ENCODE measurements at regions not wholly inside any gene's neighbourhood (a gene's known extent, or its start where the extent isn't known, plus 50 kb on each side); places are given as distances from the start of the nearest gene placed in this dataset.

DNA sequence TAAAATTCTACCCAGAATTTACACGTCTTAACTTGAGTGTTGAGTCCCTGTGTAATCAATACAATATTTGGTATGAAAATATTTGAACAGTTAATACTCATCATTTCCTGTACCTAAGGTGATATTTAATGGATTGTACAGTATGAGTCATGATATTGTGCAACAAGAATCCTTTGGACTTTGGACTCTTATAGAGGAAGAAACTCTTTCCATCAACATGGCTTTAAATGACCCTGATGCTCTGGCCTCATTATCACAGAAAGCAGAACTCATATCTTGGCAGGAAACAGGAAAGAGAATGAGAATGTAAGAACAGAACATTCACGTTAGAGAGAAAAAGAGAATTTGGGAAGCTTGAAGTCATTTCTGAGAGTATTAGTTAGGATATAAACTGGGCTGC is 168.8 kb upstream of the B3GALT2 start:
- intact Hi-C loops (cut with DNase I), result no loop called here

DNA sequence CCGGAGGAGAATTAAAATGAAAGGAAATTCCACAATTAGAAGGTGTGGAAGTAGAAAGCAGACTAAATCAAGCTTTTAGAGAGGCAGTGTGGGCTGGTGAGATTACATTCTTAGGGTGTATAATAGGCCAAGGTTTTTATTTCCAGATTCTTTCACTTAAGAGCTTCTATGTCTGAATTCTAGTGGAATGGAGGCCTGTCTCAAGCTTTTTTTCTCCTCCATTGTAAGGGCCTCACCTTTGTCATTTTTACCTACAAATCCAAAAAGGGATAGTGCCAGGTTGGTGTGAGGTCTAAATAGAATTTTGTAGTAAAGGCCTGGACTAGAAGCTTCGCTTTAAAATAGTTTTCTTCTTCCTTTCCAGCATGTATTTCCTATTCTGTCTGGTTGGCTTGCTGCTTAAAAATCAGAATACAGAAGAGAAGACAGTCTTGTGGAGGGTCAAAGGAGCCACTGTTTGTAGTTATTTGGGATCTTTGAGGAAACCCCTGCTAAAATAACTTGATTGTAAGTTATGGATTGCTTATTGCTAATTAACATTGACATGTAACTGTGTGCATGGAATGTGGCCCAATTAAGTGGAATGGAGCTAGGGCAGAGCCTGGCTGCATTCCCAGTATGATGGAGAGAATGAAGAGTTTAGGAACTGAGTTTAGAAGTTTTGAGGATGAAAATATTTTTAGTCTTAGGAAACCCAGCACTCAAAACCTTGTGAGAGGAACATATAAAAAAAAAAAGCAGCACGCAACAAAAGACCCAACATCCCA is 162.5 kb upstream of the B3GALT2 start:
- H3K4me3 ChIP-seq, result no peak overlapping the region
- DNase-seq, result no peak
- ATAC-seq, result no peak
- H3K4me1 ChIP-seq, result peaks cover 0 to 6% (median 0%) of the 10 kb centered on the region in 12 donors
- no peaks in the 10 kb centered on the region for H3K36me3 ChIP-seq
- no peaks in the 10 kb centered on the region for H3K27me3 ChIP-seq
- TF ChIP-seq, protein P1, sequence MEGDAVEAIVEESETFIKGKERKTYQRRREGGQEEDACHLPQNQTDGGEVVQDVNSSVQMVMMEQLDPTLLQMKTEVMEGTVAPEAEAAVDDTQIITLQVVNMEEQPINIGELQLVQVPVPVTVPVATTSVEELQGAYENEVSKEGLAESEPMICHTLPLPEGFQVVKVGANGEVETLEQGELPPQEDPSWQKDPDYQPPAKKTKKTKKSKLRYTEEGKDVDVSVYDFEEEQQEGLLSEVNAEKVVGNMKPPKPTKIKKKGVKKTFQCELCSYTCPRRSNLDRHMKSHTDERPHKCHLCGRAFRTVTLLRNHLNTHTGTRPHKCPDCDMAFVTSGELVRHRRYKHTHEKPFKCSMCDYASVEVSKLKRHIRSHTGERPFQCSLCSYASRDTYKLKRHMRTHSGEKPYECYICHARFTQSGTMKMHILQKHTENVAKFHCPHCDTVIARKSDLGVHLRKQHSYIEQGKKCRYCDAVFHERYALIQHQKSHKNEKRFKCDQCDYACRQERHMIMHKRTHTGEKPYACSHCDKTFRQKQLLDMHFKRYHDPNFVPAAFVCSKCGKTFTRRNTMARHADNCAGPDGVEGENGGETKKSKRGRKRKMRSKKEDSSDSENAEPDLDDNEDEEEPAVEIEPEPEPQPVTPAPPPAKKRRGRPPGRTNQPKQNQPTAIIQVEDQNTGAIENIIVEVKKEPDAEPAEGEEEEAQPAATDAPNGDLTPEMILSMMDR (IDR thresholded peaks at IDR 0.05), result no peak
- TF ChIP-seq POLR2A (IDR thresholded peaks at IDR 0.05), result no peak
- intact Hi-C loops (cut with DNase I), result loop anchor here in 1 of 10 donors (5.0 kb wide), 1 partner anchor 162 kb away; the partner anchor contains the start of gene B3GALT2
- H3K27ac ChIP-seq, result no peak overlapping the region
- no peaks in the 10 kb centered on the region for H3K9me3 ChIP-seq
- WGBS, 4 donors, result 70 to 76% (median 75%) methylated on average over 3 of the region's 3 CpGs

More for the DNA sequence above, 168.8 kb upstream of the B3GALT2 start:
- Histone ChIP-seq H3K27me3 (no peaks in the 10 kb centered on the region), H3K4me3 (no peak overlapping the region), H3K9me3 (no peaks in the 10 kb centered on the region), H3K27ac (peak overlapping the region in 1 of 12 donors; percentile 84), H3K4me1 (peaks cover 0 to 14% (median 0%) of the 10 kb centered on the region in 12 donors), H3K36me3 (no peaks in the 10 kb centered on the region)
- TF ChIP-seq, protein P1 (IDR thresholded peaks at IDR 0.05), result no peak
- TF ChIP-seq POLR2A (IDR thresholded peaks at IDR 0.05), result no peak
- ATAC-seq, result no peak
- 50 to 63% (median 52%) methylated on average over 2 of the region's 2 CpGs for WGBS, 4 donors
- no peak for DNase-seq

- intact Hi-C loops (cut with DNase I), result loop anchor here in 1 of 10 donors (5.0 kb wide), 1 partner anchor 161 kb away; the partner anchor contains the start of gene B3GALT2
- H3K27ac ChIP-seq, result no peak overlapping the region
- H3K9me3 ChIP-seq, result no peaks in the 10 kb centered on the region
- no peaks in the 10 kb centered on the region for H3K27me3 ChIP-seq
- no peak for DNase-seq
- peaks cover 0 to 6% (median 0%) of the 10 kb centered on the region in 12 donors for H3K4me1 ChIP-seq
- no peaks in the 10 kb centered on the region for H3K36me3 ChIP-seq
- H3K4me3 ChIP-seq, result no peak overlapping the region
- no peak for TF ChIP-seq POLR2A (IDR thresholded peaks at IDR 0.05)
- TF ChIP-seq, protein P1 (IDR thresholded peaks at IDR 0.05), result no peak
- WGBS, 4 donors, result 80 to 85% (median 83%) methylated on average over 6 of the region's 6 CpGs
- no peak for ATAC-seq
Measured at GRCh38 chr1:193348091-193348768, 161.8 kb upstream of the B3GALT2 start.

- no peak overlapping the region for H3K4me3 ChIP-seq
- intact Hi-C loops (cut with DNase I), result loop anchor here in 1 of 10 donors (5.0 kb wide), 1 partner anchor 159 kb away; the partner anchor contains the start of gene B3GALT2
- H3K27ac ChIP-seq, result no peak overlapping the region
- no peaks in the 10 kb centered on the region for H3K36me3 ChIP-seq
- DNase-seq (no peak), ATAC-seq (no peak)
- H3K9me3 ChIP-seq, result no peaks in the 10 kb centered on the region
- H3K27me3 ChIP-seq, result no peaks in the 10 kb centered on the region
- TF ChIP-seq, protein P1 (IDR thresholded peaks at IDR 0.05), result no peak
- no peak for TF ChIP-seq POLR2A (IDR thresholded peaks at IDR 0.05)
- H3K4me1 ChIP-seq, result peaks cover 0 to 10% (median 0%) of the 10 kb centered on the region in 12 donors
Measured at GRCh38 chr1:193346085-193346484, 159.7 kb upstream of the B3GALT2 start.

Measured in heart left ventricle (tissue), 16 donors.